NCI-H446 treated with DMSO at 0.1 percent for 48 hours (cell line): ENCODE measurements at regions not wholly inside any gene's neighbourhood (a gene's known extent, or its start where the extent isn't known, plus 50 kb on each side); places are given as distances from the start of the nearest gene placed in this dataset.
A peak's percentile ranks its signal among the peaks of the same experiment; 100 is the strongest.

Experiments used
- DNase-seq: peaks from one replicate; lab custom pipeline; 2025; lab: John Stamatoyannopoulos, UW

DNA sequence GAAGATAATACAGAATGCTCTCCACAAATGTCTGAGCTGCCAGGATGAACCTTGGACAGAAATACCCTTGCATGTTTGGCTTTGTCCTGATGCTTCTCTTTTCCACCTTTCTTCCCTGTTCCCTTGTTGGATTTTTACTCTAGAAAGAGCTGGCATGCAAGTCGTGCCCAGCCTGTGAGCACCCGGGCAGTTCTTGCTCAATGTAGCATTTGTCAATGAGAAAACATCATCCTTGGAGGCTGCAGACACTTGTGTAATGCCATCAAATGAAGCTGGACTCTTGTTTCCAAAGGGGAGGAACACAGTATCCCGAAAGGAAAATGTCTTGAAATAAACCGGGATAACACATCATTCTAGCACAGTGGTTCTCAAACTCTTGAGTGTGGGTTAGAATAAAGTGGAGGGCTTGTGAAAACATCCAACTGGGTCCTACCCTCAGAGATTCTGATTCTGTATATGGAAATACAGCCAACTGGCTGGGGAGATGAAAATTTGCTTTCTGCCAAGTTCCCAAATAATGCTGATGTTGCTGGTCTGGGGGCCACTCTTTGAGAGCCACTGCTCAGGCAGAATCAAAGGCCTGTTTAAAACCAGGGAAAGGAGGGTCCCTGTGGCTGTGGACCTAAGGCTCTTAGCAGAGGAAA lies 237.2 kb downstream of the SPATA18 start:
- DNase-seq = no peak

DNA sequence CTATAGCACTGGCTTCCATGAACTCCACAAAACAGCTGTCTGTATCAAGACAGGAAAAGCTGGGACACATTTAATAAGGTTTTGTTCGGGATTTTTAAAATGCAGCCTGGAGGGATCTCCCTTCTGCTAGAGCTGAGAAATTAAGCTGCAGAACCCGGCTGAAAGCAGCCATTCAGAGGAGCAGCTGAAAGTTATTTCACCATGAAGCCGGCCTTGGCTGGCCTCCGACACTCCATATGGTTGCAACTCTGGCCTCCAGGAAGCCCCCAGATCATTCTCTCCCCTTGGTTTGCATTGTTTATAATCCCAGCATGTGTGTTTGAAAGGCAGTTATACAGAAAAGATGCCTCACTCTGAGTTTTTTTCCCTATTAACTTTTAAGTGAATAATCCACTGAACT lies 239.4 kb downstream of the SPATA18 start:
- DNase-seq = peak; percentile 47

DNA sequence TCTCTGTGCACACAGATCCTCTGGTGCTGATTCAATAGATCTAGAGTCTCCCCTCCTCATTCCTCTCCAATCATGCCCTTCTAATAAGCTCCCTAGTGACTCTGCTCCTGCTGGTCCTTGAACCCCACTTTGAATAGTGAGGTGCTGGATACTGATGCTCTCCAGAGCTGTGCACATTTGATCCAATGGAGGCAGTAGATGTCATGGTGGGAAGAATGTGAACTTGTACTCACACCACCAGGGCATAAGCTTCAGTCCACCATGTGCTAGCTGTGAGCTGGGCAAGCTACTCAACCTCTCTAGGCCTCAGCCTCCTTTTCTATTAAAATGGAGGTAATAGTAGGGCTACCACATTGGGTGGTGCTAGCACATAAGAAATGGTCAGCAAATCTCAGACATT lies 241.1 kb downstream of the SPATA18 start:
- DNase-seq = no peak

DNA sequence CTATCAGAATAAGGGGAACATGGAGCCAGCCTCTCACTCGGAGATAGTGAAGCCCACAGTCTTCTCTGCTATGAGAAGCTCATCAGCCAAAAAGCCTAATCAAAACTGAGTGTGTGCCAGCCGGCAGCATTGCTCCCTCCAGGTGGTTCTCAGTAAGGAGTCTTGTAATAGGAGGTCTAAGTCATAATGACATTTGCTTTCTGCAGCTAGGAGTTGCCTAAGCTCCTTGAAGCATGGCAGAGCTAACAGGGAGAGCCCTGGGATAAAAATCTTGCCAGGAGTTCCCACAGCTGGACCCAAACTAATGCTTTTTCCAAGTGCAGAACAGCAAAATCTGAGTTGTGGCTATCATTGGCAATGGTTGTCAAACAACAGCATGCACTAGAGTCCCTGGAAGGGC lies 245.2 kb downstream of the SPATA18 start:
- DNase-seq = peak; percentile 47

DNA sequence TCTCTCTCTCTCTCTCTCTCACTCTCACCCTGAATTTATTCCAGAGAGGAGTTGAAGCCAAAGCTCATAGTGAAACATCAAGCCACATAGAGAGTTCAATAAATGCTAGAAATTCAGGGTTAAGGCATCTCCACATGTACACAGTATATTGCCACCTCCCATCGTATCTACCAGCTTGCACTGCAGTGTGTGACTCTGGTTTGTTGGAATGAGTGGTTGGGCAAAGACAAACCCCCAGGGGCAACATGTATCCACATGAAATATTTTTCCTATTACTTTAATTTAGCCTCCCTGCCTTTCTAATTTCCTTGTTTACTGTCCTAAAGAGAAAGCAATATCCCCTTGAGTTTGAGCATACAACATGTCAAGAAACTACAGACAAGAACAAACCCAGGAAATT lies 247.3 kb downstream of the SPATA18 start:
- no peak for DNase-seq

DNA sequence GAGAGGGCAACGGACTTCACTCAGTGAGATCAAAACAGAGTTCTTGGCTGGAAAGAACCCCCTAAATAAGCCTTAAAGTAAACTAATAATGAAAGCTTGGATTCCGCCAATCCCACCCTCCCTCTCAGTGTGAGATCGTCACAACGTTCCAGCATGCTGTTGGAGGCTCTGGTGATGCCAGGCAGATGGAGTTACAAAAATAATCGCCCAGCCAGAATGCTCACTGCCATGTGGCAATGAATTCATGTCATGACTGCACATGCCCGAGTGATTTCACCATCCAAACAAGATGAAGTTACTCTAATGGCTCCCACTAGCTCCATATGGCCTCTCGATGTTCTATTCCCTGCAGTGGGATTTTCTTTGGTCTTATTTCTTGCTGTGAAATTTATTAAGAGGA lies 248.0 kb downstream of the SPATA18 start:
- peak; percentile 95 for DNase-seq

DNA sequence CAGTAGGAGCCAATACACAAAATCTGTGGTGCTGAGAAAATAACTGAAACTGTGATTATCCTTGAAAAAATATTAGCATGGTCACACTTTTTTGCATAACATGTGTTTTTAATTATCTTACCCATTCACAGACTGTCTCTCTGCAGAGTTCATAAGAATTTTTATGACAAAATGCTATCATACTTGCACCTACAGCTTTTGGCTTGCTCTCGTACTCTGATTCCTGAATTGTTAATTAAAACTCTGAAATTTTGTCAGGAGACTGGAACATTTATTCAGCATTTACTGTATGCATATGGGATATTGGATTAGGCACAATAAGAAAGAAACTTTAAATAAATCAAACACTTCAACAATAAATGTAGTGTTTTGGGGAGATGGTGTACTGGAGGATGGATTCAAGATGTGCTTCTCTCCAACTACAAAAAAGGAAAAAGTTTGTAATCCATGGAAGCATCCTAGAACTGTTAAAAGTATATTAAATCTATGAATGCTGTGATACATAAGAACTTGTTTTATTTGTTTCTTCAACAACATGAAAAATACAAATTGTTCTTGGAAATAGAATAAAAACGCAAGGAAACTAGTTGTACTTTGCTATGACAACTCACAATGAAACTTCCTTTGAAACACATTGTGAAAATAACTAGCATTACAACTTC lies 260.5 kb downstream of the SPATA18 start:
- no peak for DNase-seq

DNA sequence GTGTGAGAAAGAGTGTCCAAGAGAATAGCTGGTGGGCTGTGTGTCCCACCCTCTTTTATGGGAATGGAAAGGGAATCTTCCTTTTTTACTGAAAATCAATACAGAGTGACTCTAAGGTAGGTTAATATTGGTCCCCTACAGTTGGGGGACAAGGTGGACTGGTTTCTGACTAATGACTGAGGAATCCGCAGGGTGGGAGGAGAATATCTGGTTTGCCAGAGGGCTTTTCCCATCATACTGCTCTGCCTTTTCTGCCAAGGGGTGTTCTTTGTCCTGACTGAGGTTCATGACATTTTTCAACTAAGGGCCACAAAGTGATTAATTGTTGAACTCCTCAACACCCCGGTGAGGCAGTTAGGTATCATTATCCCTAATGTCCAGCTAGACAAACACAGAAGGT lies 261.6 kb downstream of the SPATA18 start:
- DNase-seq = no peak

DNA sequence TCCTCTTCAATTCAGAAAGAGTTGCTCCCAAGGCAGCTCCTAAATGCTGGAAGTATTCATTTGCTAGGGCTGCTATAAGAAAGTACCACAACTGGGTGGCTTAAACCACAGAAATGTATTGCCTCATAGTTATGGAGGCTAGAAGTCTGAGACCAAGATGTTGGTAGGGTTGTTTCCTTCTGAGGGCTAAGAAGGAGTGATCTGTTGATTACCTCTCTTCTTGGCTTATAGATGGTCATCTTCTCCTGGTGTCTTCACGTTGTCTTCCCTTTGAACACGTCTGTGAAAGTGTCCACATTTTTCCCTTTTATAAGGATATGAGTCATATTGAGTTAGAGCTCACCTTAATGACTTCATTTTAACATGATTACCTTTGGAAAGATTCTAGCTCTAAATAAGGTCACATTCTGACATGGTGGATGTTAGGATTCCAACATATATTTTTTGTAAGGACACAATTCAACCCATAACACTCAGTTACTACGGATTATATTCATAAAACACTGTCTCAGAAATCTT lies 266.3 kb downstream of the SPATA18 start:
- DNase-seq = no peak

DNA sequence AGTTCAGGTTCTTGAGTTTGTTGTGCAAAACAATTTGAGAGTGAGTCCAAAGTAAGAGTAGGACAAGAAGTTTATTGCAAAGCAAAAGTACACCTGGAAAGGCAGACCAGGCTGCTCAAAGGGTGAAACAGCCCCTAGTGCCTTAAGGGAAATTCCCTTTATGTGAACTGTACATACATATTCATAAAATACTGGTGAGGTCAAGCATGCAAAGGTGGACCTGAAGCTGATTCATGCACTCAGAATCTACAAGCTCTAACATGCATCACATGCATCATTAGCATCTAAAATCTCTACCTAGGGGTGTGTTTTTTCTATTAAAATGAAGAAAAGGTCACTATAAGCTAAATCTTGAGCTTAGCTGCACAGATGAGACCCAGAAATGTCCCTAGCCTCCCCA lies 266.9 kb downstream of the SPATA18 start:
- no peak for DNase-seq

DNA sequence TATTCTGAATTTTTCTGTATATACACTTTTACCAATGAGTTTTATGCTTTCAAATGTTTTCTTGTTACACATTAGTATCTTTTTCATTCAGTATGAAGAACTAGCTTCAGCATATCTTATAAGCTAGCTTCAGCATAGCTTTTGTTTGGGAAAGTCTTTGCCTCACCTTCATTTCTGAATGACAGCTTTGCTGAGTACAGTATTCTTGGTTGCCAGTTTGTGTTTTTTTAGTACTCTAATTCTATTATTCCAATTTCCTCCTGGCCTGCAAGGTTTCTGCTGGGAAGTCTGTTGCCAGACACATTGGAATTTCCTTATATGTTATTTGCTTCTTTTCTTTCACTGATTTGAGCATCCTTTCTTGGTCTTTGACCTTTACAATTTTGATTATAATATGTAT lies 278.8 kb downstream of the SPATA18 start:
- no peak for DNase-seq

DNA sequence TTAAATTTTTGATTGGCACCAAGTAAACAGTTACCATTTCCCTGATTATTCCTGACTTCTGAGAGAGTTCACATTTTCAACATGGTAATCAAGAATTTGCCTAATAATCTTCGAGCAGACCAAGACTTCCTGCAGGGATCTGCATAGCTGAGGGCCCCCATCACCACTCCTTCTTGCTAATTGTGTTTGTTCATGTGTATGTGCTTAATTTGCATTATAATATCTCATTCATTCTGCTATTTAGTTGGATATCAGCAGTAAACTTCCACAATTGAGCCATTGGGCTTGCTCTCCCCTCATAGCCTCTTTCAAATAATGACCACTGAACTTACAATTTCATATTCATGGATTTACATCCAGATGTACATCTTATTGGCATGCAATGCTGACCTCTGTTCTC lies 292.5 kb downstream of the SPATA18 start:
- DNase-seq = no peak

DNA sequence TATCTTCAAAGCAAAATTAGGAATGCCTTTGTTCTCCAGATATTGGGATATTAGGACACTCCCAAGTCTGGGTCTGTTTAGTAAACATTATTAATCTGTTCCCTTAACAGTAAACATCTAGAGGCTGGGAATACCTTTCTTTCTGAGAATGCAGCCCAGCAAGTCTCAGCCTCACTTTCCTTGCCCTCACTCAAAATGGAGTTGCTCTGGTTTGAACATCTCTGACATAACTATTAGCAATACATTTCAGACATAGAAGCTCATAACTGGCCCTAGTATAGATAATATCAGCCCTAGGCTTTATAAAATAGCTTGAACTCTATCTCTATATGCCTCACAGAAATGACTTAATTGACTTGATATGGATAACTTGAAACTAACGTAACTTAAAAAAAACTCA lies 299.8 kb downstream of the SPATA18 start:
- DNase-seq = no peak

DNA sequence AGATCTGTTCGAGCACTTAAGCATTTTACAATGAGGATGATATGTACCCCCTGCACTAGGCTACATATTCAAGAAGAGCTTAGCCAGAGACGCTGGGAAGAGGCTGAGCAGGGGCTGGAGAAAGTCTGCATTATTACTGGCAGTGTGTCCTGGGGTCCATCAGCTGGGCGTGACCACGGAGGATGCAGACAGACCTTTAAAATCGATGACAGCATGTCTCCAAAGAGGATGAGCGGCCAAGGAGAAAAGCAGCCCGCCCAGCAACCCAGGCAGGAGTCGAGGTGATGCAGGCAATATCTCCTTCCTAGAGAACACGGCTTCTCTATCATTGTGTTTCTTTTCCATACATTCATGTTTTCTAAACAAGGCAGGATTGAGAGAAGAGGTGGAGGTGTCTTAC lies 300.7 kb downstream of the USP46 start:
- no peak for DNase-seq

DNA sequence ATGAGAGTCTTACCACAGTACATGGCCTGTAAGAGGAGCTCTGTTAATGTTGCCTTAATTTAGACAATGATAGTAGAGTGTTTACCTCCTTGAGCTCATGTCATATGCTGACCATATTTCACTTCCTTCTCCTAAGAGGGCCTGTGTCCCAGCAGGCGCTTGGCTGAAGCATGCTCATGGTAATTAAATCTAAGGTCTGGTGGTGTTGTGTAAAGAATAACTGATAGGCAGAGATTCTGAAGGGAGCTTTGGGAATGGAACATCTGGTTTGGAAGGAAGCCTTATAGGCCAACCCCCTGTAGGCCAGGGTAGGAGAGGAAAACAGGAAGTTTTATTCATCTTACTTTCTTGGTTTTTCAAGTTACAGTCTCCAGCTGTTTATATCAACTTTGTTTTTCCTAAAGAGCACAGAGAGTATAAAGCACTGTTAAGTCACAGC lies 300.2 kb downstream of the USP46 start:
- no peak for DNase-seq

DNA sequence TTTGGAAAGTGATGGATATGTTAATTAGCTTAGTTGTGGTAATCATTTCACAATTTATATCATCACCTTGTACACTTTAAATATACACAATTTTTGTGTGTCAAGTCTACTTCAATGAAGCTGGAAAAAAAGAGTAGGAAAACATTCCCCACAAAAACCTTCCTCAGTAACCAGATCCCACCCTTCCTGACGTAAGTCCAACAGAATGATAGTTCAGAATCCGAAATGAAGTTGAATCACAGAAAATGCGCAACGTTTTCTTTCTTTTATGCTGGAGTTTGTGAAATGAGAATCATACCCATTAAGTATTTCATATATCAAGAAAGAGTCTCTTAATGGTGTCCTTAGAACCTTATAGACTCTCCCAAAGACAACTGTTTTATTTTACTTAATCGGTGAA lies 292.9 kb downstream of the USP46 start:
- no peak for DNase-seq

DNA sequence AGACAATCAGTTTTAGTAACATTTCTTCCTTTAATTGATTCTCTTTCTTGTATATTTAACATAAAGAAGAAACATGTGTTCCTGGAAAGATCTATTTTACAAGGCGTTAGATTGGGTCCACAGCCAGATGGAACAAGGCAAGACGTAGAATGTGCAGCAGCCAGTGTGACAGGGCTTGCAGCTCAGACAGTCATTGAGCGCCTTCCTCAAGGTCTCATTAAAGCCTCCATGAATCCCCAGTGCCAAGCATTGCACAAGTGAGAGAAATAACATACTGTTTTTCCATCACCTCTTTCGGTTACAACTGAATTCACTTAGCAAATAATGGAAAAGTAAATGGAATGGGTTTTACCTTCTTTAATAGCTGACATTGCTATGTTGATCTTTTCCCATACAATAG lies 292.5 kb downstream of the USP46 start:
- no peak for DNase-seq

DNA sequence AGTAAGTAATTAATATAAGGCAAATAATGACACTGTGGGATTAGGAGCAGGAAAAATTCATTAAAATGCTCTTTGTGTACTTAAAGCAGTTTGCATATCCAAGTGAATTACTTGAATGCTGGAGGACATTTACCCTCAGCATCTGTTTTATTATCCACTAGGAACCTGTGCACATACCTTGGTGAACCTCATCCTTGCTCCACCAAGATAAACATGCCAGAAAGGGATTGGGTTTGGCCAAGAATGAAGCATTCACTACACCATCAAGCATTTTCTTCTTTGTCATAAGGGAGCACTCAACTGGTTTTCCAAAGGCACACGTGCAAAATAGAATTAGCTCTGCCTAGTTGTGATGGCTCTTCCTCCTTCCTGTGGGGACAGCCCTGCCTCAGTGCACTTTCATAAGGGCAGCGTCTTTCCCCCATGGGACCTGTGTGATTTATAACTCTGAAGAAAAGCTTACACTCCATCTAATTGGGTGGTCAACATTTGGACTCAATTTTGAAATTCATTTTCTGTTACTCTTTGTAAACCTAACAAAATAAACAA lies 291.7 kb downstream of the USP46 start:
- DNase-seq = no peak

DNA sequence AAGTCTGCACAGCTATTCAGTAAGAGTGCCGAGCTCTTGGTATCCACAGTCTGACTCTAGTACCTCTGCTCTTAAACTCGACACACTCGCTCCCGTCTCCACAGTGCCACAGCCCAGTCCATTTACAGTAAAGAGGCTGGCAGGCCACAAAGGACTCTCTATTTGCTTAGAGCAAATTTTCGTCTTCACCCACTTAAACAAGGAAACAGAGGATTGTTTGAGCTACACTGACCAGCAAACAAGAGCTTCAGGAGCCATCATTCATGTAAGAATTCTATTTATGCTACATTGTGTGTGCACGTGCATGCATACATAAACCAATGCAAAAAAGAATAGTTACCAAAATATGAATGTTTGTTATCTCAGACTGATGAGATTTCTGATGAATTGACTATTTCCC lies 290.2 kb downstream of the USP46 start:
- DNase-seq = no peak

DNA sequence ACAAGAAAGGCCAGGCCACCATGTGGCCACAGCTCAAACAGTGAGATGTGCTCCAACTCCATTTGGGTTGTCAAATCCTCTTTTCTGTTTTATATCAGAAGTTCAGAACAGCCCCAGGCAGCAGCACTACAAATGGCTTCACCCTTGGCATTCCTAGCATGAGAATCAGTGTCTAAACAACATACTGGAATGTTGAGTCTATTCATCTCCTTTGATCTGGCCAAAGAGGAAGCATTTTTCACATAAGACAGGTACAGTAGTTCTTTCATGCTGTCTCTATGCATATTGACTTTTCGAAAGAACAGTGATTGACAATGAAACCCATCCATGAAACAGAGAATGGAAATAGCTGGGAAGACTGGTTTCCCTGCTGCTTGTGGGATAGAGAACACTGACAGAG lies 289.5 kb downstream of the USP46 start:
- DNase-seq = no peak

DNA sequence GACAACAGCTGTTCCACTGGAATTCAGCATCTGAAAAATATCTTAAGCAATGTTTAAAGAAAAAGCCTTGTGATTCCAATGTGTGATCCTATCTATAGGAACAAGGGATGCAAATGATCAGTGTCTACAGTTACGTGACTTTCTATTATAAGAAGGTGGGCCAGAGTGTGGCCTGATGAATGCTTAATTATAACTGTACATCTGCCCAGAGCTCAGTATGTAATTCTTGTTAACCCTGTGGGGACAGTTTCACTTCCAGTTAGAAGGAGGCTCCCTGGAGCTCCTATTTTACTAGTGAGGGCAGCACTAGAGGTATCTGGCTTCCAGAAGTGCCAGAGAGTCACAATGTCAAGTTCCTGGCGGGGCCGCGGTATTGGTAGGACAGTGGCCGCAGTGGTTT lies 288.5 kb downstream of the USP46 start:
- no peak for DNase-seq

DNA sequence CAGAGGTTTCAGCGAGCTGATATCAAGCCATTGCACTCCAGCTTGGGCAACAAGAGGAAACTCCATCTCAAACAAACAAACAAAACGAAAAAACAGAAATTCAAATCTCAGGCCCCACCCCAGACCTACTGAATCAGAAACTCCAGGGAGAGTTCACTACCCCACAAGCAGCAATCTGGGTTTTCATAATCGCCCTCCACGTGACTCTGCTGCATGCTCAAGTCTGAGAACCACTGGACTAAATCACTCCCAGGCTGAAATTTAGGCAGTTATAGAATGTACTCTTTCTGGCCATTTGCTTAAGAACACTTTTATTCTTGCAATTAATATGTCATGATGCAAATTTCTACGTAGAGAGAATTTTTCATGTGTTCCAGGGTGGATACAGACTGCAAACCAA lies 287.3 kb downstream of the USP46 start:
- no peak for DNase-seq

DNA sequence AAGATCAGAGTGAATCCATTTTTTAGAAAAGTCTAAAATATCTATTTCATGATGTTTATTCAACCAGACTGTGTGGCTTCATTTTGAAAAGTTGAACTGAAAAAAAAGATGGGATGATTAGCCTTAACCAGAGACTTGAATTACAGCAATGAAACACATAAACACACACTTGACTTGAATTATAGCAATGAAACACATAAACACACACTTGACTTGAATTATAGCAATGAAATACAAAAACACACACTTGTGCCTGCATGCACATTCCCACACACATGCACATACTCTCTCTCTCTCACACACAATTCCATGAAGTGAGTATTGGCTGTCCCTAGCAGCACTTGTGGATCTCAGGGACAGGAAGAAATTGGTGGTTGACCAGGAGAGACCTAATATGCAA lies 286.8 kb downstream of the USP46 start:
- DNase-seq = no peak

DNA sequence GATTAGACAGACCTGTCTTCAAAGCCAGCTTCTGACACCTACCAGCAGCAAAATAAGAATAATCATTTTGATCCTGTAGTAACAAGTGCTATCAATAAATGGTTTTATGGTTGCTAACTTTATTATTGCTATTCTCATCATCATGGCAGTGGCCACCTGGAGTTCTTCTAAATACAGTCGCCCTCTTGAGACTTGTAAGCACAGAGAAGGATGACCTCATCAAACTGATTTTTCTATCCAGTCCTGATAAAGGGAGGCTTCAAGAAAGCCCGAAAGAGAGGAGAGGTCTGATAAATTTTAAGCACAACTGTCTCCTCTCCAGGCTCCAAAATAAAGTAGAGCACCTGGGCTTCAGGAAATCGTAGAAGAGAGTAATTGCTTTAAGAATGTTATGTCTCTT lies 286.4 kb downstream of the USP46 start:
- no peak for DNase-seq
